ENCODE measurements at regions not wholly inside any gene's neighbourhood (a gene's known extent, or its start where the extent isn't known, plus 50 kb on each side); places are given as distances from the start of the nearest gene placed in this dataset.
"Not testable (repeated sequence)": the region's sequence is repeated elsewhere in the genome, so short reads cannot be mapped to it uniquely, and the experiment has no call there.

- not testable (repeated sequence) for DNase-seq
These were observed 783.3 kb upstream of the CDH18 start for GRCh38 chr5:20771338-20771737.

DNA sequence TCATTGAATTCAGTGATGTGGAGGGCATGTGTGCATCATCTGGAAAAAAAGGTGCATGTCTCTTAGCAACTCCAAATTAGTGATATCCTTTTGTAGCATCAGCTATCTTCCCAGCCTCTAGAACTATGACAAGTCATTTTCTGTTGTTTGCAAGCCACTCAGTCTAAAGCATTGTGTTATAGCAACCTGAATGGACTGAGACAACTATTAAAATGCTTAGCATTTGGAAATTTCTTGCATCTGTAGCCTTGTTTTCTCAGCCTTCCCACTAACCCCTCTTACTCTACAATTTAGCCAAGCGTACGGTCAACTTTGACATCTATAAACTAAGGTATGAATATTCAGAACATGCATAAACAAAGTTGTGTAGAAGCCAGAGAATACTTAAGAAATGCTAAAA, 777.1 kb upstream of the CDH18 start:
- not testable (repeated sequence) for DNase-seq

DNA sequence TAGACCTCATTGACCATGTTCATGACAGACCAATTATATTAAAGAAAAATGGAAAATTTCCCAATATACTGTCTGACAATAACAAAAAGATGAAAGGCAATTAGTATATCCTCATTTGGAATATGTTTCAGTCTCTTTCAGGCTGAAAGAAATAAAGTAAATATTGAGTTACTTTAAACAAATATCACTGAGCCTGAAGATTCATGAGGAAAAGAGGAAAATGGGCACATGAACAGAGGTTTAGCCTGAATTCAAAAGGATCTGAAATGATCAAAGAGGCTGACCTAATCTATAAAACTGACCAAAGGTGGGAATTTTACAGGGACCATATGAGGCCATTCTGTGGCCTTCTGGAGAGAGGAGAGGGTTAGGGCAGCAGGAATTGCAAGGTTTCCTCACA, 771.5 kb upstream of the CDH18 start:
- not testable (repeated sequence) for DNase-seq

DNA sequence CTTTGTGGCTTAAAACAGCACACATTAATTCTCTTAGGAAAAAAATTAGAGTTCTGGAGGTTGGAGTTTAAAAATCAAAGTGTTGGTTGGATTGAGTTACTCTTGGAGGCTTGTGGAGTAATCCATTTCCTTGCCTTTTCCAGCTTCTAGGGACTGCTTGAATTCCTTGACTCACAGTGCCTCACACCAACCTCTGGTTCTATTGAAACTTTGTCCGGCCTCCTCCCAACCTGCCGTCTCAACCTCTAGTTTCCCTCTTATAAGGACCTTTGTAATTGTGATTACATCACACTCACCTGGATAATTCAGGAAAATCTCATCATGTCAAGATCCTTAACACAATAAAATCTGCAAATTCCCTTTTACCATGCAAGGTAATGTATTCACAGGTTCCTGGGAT, 764.2 kb upstream of the CDH18 start:
- DNase-seq = not testable (repeated sequence)

DNA sequence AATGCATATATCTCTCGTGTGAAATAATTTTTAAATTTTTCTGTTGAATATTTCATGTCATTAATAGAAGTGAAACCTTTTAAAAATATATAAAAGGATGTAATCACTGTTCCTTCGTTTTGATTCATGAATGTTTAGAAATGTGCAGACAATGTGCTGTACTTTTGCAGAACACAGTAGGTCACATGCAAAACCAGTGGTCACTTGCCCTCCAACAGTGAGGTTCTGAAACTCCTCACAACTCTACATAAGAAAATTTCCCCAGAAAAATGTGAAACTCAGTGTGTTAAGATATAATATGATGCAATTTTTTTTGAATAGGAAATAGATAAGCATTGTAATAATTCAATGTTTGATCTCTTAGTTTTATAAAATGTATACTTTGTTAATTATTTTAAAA, 747.7 kb upstream of the CDH18 start:
- not testable (repeated sequence) for DNase-seq

DNA sequence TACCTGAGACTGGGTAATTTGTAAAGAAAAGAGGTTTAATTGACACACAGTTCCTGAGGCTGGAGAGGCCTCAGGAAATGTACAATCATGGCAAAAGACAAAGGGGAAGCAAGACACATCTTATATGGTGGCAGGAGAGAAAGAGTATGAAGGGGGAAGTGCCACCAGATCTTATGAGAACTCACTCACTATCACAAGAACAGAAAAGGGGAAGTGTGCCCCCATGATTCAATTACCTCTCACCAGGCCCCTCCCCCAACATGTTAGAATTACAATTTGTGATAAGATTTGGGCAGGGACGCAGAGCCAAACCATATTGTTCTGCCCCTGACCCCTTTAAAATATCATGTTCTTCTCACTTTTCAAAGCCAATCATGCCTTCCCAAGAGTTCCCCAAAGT, 744.2 kb upstream of the CDH18 start:
- not testable (repeated sequence) for DNase-seq

- DNase-seq = not testable (repeated sequence)
These were observed 733.3 kb upstream of the CDH18 start for GRCh38 chr5:20721286-20721685.

DNA sequence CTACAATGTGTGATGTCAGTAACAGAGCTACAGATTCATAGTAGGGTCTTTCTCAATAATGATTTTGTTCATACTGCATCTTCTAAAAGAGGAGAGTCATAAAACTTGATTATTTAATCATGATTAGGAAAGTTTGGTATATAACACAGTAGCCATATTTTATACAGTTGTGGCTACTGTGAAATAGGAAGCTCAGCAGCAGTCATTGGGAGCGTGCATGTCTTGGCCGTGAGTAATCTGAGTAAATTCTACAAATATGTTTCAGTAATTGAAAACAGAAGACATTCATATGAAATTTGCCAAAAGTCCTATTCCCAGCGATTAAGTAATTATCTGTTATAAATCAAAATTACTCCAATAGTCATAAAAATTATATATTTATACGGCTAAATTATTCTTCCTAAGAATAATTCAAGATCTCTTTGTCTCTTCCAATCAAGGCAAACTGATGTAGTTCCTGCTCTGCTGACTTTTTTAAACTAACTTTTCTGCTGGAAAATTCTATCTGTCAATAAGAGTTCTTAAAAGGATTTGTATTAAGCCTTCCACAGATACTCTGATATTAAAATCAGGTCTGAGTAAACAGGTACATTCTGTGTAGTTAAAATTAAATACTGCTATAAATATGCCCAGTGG, 723.6 kb upstream of the CDH18 start:
- DNase-seq = not testable (repeated sequence)

DNA sequence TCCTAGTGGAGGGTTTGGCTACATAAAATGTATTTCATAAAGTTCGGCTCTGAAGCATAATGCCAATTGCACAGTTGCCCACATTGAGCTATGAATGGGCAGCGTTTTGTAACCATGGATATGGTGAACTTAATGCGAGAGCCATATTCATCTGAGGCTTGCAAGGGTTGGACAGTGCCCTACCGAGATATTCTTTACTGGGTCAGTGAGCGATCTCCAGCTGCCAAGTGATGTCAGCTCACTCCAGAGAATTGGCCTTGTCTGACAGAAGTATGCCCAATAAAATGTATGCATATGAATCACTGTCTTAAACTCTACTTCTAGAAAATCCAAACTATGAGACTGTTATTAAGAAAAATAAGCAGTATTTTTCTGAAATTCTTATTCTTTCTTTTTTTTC, 719.6 kb upstream of the CDH18 start:
- DNase-seq = not testable (repeated sequence)

DNA sequence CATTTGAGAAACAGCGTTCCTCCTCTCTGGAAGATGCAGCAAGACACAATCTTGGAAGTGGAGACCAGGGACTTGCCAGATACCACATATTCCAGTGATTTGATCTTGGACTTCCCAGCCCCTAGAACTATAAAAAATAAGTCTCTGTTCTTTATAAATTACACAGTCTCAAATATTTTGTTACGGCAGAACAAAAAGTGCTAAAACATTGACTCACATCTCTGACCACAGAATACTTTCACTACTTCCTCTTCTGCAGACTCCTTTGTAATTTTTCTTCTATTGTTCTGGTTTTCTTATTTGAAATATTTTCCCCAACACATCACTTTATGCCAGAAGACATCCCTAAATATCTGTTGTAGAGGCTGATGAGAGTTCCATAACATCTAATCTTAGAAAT, 706.1 kb upstream of the CDH18 start:
- no peak for DNase-seq

GRCh38 chr5:20692913-20693312, 704.9 kb upstream of the CDH18 start:
- DNase-seq = no peak

- DNase-seq = no peak
These were observed 695.4 kb upstream of the CDH18 start for GRCh38 chr5:20683241-20683940.

- no peak for DNase-seq
These were observed 692.8 kb upstream of the CDH18 start for GRCh38 chr5:20680718-20681302.

GRCh38 chr5:20678814-20679298, 690.9 kb upstream of the CDH18 start:
- no peak for DNase-seq

DNA sequence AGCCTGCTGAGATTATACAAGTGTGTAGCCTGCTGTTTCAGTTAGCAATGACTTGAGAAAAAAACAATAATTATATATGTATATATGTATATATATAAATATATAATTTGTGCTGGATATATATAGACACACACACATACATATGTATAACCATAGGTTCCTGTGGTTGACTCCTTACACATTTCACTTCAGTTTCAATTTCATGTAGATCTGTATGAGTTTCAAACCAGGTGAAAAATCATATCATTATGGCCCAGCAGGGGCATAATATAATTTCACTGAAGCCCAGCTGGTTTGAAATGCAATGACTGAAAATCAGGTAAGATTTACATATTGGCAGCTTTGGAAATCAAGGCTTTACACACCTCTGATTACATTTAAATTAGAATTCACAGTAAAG, 690.4 kb upstream of the CDH18 start:
- DNase-seq = no peak

DNA sequence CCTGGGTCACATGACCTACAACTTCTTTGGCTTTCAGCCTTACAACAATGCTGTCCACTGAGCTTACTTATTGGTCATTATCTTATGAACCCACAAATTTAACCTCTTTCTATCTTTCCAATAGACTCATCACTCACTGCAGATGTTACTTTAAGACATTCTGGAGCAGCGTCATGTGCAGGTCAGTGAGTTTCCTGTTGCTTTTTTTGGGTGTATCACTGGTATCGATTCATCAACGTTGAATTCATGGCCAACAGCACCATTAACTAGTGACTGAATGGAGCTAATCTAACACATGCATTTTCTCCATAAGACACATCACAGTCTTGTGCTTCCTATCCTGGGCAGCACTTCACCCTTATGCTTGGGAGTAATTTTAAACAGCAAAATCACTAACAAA, 672.6 kb upstream of the CDH18 start:
- no peak for DNase-seq

GRCh38 chr5:20656262-20656661, 668.3 kb upstream of the CDH18 start:
- no peak for DNase-seq

DNA sequence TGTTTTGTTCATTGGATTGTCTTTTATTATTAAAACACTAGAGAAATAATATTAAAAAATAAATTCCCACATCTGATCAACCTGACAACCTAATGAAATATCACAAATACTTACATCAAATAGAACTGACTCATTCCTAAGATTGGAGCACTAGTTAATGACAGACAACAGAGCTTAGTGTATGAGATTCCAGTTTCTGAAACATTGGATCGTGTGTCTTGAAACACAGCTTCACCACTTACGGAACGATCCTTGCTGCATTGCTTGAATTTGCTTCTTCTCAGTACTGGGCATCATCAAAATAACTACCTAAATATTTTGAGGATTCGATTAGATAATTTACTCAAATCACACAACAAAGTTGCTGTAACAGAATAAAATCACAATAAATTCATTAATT, 667.2 kb upstream of the CDH18 start:
- no peak for DNase-seq

GRCh38 chr5:20654746-20655145, 666.7 kb upstream of the CDH18 start:
- DNase-seq = no peak

DNA sequence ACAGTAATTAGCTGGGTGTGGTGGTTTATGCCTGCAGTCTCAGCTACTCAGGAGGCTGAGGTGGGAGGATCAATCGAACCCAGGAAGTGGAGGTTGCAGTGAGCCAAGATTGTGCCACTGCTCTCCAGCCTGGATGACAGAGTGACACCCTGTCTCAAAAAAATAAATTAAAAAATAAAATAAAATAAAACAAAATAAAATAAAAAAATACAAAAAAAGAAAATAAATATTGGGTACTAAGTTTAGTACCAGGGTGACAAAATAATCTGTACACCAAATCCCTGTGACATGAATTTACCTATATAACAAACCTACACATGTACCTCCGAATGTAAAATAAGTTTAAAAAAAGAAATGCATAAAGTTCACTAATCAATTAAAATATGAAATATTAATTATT, 666.0 kb upstream of the CDH18 start:
- no peak for DNase-seq

DNA sequence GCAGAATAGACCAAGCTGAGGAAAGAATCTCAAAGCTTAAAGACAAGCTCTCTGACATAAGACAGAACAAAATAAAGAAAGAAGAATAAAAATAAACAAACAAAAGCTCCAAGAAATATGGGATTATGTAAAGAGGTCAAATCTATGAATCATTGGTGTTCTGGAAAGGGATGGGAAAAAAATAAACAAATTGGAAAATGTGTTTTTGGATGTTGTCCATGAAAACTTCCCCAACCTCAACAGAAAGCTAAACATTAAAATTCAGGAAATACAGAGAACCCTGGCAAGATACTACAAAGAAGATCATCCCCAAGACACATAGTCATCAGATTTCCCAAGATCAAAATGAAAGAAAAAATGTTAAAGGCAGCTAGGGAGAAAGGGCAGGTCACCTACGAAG, 662.0 kb upstream of the CDH18 start:
- no peak for DNase-seq

- DNase-seq = no peak
These were observed 661.0 kb upstream of the CDH18 start for GRCh38 chr5:20648981-20649380.

DNA sequence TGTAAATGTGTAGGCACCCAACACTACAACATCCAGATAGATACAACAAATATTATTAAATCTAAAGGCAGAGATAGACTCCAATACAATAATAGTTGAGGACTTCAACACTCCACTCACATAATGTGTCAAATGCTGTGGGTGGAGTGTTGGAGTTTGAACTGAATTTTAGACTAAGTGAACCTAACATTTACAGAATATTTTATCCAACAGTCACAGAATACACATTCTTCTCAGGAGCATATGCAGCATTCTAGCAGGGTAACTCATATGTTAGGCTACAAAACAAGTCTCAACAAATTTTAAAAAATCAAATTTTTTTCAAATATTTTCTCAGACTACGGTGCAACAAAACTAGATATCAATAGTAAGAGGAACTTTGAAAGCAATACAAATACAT, 648.7 kb upstream of the CDH18 start:
- no peak for DNase-seq

DNA sequence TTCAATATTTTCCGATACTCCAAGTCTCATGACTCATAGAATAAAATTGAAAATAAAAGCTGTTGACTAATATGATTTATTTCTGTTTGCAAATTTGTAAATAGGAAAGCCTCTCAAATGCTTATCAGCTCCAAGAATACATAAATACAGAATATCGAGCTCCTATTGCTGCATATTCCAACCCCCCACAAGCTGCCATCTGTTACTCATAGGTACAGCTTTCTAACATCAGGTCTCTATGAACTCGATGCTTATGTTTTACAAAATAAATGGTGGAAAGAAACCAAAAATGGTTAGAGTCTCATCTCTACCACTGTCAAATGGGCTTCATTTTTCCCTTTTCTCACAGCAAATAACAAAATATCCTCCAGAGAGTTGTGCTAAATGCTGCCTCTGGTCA, 631.6 kb upstream of the CDH18 start:
- DNase-seq = no peak
